ENCODE measurements at regions not wholly inside any gene's neighbourhood (a gene's known extent, or its start where the extent isn't known, plus 50 kb on each side); places are given as distances from the start of the nearest gene placed in this dataset.

- no peak for TF ChIP-seq TCF4 (CRISPR knock-in tag; IDR thresholded peaks at IDR 0.05; ENCODE audit: borderline replicate concordance)
- TF ChIP-seq BACH2 (CRISPR knock-in tag; IDR thresholded peaks at IDR 0.05; ENCODE audit: borderline replicate concordance), result no peak
- TF ChIP-seq CSDC2 (CRISPR knock-in tag; IDR thresholded peaks at IDR 0.05), result no peak
- no peak for TF ChIP-seq PPARA (CRISPR knock-in tag; IDR thresholded peaks at IDR 0.05; ENCODE audit: borderline replicate concordance)
- no peak for TF ChIP-seq ISL1 (CRISPR knock-in tag; IDR thresholded peaks at IDR 0.05)
- no peak for TF ChIP-seq PATZ1 (CRISPR knock-in tag; IDR thresholded peaks at IDR 0.05; ENCODE audit: borderline replicate concordance)
- TF ChIP-seq ZFP3 (CRISPR knock-in tag; IDR thresholded peaks at IDR 0.05), result no peak
- TF ChIP-seq TSHZ2 (CRISPR knock-in tag; IDR thresholded peaks at IDR 0.05), result no peak
- no peak for TF ChIP-seq ZNF70 (CRISPR knock-in tag; IDR thresholded peaks at IDR 0.05)
- no peak for TF ChIP-seq GLIS3 (CRISPR knock-in tag; IDR thresholded peaks at IDR 0.05)
- no peak for TF ChIP-seq CREB5 (CRISPR knock-in tag; IDR thresholded peaks at IDR 0.05; ENCODE audit: low read depth)
- no peak for TF ChIP-seq CSRNP3 (CRISPR knock-in tag; IDR thresholded peaks at IDR 0.05)
- TF ChIP-seq RARB (CRISPR knock-in tag; IDR thresholded peaks at IDR 0.05), result no peak
Measured at GRCh38 chr13:68264692-68265091, 1034.6 kb upstream of the PCDH9 start.
